ENCODE measurements at regions not wholly inside any gene's neighbourhood (a gene's known extent, or its start where the extent isn't known, plus 50 kb on each side); places are given as distances from the start of the nearest gene placed in this dataset.
"Not testable (repeated sequence)": the region's sequence is repeated elsewhere in the genome, so short reads cannot be mapped to it uniquely, and the experiment has no call there.

DNA sequence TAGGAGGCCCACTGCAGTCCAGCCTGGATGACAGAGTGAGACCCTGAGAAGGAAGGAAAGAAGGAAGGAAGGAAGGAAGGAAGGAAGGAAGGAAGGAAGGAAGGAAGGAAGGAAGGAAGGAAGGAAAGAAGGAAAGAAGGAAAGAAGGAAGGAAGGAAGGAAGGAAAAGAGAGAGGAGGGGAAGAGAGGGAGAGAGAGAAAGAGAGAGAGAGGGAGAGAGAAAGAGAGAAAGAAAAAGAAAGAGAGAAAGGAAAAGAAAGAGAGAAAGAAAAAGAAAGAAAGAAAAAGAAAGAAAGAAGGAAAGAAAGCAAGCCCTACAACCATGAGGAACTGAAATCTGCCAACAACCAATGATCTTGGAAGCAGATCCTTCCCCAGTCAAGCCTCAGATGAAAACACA is 124.9 kb upstream of the BCOR start:
- DNase-seq = not testable (repeated sequence)

DNA sequence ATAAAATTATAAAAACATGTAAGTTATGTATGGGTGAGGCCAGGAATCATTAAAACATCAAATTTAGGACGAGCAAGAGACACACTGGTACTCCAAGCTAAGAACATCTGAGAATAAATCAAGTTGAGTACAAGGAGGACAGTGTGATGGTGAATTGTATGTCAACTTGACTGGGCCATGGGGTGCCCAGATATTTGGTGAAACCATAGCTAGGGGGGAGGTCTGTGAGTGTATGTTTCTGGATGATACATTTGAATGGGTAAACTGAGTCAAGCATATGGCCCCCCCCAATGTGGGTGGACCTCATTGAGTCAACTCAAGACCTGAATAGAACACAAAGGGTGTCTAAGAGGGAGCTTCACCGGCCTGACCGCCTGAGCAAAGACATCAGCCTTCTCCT is 115.3 kb upstream of the BCOR start:
- no peak for DNase-seq

DNA sequence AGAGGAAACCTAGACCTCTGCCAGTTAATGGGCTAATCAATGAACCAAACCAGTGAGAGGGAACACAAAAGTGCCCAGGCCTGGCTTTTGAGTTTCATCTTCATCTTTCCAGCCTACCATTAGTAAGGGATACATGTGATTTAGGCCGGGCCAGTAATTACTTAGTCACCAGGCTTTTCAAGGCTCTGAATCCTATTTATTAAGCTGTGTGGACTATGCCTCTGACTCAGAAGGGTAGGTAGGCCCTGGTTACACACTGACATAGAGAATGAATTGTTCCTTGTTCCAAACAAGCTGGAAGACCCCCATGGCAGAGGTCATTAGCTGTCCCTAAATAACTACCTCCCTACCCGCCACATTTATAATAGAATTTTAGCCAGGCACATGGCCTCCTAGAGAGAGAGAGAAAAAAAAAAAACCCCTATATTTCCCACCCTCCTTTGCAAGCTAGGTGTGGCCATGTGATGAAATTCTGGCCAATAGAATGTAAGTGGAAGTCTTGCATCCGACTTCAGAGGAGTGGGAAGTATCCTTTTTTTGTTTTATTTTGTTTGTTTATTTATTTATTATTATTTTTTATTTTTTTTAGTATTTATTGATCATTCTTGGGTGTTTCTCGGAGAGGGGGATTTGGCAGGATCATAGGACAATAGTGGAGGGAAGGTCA is 112.3 kb upstream of the BCOR start:
- no peak for DNase-seq

DNA sequence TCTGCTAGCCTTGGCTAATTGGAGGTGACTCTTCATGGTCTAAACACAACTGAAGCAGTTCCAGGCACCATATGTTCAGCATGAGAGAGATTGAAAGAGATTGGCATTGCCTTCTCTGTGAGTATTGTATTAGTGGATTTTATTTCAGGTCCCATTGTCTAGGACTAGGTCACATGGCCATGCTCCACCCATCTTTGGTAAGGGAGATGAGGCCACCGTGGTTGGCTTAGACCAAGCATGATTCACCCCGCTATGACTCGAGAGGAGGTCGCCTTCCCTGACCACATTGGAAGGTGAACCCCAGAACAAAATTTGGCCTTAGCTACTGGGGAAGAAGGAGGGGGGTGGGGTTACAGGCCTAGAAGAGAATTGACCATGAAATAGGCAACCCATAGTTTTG is 109.9 kb upstream of the BCOR start:
- no peak for DNase-seq

DNA sequence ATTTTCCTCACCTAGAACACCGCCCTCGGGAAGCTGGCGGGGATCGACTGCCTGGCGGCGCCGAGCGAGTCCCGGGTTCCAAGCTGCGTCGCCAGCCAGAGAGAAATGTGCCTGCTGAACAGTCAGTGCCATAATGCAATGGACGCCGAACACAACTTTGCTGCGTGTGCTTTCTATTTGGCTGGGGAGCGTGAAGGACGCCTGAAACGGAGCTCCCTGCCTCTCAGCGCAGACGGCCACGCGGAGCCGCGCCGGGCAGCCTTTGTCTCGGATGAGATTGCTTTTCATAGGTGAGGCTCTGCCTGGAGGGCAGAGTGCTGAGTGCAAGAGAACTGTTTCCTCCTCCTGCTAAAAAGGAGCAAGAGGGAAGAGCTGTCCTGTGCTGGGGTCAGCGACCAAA is 107.7 kb upstream of the BCOR start:
- DNase-seq = no peak

DNA sequence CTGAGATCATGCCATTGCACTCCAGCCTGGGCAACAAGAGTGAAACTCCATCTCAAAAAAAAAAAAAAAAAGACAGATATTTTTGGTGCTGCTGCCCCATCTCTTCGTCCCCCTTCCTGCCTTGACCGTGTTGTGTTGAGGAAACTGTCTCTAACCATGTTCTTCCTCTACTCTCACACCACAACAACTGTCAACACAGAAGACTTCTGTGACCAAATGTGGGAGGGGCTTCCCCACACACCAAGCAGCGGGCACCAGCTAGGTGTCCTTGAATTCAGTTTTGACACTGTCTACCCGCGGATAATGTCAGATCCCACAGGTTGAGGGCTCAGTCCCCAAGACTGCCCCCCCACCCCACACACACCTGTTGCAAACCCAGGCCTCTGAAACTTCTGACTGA is 104.7 kb upstream of the BCOR start:
- DNase-seq = no peak

DNA sequence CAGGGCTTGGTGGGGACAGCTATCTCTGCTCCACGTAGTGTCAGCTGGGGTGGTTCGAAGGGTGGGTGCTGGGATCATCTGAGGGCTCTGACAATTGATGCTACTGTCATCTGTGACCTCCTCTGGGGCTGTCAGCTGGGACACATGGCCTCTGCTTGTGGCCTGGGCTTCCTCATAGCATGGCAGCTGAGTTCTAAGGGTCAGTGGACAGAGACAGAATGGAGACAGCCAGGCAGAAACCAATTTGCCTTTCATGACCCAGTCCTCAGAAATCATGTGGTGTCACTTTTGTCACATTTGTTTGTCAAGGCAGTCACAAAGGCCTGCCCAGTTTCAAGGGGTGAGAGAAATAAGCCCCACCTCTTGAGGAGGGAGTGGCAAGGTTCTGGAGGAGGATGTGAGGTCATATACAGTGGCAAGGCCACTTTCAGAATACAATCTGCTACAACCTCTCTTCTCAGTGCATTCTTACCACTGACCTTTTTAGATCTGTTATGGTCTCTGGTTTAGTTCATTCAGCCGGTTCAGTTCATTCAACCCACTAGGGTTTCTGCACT is 103.6 kb upstream of the BCOR start:
- DNase-seq = no peak

DNA sequence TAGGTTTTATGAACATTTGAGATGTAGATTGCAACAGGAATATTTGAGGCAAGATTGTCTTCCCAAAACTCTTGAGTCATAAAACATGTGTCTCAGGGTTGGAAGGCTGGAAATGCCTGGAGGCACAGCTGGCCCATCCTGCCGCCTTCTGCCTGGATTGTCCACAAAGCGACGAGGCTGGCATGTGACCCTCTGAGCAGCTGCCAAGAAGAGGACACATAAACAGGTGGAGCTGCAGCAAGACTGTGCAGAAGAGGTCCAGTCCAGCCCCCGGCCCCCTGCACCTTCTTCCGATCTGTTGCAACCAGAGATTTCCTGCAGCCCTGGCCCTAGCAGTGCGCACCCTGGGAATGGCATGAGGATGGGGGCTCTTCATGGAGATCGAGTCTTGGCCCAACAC is 101.9 kb upstream of the BCOR start:
- DNase-seq = no peak

DNA sequence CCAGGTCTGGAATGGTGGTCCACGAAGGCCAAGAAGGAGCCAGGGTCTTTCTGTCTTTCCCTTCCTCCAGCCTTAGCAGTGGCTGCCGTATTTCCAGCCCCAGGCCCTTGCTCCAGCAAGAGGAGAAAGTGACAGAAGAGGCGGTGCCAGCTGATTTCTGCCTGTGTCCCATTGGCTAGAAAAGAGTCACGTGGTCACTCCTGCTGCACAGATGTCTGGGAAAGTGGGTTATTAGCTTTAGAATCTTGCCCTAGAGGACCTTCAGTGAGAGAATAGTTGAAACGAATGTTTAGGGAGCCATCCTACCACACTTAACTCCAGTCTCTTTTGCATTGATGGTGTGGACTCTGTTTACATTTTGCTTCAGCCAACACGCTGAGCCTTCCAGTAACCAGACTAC is 99.3 kb upstream of the BCOR start:
- no peak for DNase-seq

DNA sequence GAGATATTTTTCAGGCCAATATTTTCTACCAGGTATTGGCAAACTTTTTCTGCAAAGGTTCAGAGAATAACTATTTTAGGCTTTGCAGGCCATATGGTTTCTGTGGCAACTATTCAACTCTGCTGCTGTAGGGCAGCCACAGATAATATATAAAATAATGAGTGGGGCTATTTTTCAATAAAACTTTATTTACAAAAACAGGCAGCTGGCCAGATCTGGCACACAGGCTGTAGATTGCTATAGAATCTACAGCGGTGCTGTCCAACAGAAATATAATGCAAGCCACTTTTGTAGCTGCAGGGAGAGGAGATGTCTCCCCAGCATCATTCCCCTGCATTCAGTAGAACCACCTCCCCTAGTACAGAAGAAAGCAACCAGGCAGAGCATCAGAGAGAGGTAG is 97.6 kb upstream of the BCOR start:
- no peak for DNase-seq

DNA sequence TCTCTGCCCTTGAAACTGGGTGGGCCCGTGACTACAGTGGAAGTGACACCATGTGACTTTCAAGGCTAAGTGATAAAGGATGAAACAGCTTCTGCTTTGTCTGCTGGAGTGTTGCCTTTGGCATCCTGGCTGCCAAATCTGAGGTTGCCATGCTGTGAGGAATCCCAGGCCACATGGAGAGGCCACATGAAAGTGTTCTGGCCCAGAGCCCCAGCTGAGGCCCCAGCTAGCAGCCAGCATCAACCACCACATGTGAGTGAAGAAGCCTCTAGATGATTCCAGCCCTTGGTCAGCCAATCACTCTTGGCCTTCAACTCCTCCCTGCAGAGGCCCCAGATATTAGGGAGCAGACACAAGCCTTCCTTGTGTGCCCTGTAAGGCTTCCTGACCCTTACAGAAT is 94.4 kb upstream of the BCOR start:
- no peak for DNase-seq

DNA sequence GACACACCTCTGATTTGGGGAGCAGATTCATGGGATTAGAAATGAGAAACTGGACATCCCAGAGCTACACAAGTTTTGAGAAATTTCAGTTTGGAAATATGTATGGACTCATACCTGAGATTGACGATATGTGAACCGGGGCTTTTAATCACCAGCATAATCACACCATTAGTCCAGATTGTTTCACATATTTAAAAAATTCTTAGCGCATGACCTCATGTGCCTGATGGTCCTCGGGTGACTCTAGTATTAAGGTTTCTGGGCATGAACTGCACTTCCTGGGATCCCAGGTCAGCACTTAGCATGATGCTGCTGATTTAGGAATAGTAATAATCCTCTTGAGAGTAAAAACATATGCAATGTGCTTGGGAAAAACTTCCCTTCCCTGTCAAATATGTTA is 91.9 kb upstream of the BCOR start:
- no peak for DNase-seq

DNA sequence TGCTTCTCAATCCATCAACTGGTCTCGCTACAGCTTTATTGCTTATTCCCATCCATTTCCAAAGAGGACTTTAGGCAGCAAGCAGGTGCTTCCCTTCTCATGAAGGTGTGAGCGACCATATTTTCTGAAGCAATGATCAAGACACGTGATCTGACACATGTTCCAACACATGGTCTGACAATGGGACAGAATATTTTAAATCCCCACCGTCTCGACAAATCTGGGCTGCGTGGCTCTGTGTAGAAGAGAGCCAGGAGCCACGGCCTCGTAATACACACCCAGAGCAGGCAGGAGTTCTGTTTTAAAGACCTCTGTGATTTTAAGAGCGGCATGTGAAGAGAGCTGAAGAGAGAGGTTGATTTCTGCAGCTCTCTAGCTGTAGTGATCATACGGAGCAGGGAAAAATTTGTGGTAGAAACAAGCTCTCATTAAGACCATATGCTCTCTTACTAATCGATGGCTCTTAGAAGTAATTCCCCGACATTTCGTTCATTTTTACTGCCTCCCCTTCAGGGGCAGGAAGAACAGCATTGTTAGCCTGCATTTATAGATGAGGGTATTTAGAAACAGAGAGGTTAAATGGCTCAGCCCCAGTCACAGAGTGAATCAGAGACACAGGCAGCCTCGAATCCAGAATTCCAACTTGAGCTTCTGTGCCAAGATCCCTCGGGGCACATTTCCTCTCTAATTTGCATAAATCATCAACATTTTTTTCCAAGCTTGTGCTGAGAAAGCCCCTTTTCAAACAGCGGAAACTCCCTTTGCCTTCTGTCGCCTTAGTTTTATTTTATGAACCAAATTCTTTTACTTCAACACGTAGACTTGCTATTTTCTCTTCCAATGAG is 91.0 kb upstream of the BCOR start:
- no peak for DNase-seq

DNA sequence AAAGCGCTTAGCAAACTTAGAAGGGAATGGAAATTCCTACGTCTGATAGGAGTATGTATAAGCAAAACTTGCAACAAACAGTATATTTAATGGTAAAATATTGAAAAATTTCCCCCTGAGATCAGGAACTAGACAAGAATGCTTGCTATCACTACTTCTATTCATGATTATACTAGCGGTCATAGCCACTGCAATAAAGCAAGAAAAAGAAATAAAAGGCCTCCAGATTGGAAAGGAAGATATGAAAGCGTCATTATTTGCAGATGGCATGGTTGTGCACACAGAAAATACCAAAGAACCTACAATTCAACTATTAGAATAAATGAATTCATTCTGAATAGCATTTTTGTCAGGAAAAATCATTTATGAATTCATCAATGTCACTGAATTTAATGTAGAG is 87.2 kb upstream of the BCOR start:
- DNase-seq = no peak

DNA sequence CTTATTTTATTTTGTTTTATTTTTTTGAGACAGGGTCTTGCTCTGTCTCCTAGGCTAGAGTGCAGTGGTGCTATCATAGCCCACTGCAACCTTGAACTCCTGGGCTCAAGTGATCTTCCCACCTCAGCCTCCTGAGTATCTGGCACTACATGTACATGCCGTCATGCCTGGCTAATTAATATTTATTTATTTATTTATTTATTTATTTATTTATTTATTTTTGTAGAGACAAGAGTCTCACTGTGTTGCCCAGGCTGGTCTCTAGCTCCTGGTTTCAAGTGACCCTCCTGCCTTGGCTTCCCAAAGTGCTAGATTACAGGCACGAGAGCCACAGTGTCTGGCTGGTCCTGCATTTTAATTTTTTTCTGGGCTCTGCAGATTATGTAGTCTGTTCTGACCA is 84.9 kb upstream of the BCOR start:
- DNase-seq = no peak

DNA sequence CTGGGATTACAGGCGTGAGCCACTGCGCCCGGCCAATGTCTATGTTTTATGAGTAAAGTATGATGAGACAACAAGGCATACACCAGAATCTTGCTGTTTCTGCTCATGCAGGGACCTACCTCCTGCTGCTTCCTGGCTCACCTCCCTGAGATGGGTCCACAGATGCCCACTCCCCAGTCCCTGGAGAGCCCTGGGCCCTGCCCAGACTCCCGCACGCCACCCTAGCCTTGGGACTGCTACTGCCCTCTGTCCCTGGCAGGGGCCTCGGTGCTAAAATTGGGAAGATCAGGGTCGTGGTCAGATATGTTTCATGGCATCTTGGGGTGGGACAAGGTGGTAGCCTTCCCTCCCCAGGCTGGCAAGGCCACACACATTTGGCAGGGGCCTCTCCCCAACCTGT is 84.3 kb upstream of the BCOR start:
- DNase-seq = no peak

DNA sequence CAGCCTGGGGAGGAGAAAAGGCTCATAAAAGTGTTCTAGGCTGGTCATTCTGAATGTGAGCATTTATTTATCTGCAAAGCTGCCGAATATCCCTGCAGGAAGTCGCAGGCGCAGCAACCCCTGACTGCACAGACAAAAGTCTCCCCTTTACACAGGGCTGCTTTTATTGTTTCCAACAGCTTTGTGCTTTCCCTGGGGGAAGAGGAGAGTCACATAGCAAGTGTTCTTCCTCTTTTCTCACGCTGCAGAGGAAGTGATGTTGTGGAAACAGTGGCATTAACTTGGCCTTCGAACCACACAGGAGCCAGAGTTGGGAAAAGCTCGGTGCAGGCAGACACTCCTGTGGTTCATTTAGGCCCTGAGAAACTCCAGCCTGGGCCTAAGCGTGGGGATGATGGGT is 81.5 kb upstream of the BCOR start:
- no peak for DNase-seq

DNA sequence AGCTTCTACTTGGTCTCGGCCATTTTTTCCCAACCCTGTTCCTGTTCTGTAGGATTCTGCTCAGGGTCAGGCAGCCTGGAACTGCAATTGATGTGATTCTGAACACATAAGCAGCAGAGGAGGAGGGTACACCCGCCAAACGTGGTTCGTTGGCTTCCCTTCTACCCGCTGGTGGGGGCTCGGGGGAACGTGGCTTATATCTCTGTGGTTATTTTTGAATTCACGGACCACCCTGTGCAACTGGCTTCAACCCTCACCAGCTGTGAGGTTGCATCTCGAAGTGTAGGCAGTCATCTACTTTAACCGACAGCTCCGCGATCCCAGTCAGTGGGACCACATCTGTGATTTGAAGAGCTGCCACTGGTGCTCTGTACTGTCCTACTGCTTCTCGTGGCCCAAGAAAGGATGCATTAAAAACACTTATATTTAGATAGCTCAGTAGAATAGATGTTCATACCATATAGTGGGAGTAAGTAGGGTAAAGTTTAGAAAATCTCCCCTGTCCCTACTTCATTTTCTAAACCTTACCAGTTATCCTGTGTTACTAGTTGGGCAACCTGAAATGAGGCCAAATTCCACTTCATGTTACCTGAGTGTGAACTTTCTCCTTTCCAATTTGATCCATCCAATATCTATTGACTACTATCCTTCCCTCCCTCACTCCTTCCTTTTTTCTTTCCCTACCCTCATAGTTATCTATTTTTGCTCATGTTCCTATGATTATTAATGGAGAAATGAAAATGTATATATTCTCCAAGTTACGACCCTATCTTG is 80.4 kb upstream of the BCOR start:
- DNase-seq = no peak

DNA sequence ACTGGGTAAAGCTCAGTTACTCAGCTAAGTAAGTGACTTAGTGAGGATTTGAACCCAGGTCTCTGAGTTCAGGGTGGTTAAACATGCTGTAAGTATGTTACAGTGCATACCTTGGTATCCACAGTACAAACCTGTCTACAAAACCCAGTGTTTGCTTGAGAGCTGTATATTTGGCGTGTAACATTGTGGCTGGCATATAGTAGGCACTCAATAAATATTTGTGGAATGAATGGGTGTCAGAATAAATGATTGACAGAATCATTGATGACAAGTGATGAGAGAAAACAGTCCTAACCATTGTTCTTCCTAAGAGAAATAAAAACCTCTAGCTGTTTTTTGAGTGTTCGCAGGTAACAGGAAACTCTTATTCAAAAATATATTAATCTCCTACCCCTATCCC is 79.7 kb upstream of the BCOR start:
- no peak for DNase-seq

DNA sequence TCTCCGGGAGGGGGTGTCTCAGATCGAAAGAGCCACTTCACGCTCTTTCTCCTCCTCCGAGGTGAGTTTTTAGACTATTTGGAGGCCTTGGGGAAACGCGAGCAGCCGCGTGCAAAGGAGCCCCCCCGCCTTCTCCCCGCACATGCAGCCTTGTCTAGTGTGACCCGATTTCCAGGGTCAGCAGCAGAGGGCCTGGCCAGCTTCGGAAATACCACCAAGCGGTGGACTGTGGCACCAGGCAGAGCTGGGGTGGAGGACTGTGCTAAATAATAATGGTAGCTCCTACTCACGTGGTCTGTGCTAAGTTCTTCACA is 79.3 kb upstream of the BCOR start:
- no peak for DNase-seq

DNA sequence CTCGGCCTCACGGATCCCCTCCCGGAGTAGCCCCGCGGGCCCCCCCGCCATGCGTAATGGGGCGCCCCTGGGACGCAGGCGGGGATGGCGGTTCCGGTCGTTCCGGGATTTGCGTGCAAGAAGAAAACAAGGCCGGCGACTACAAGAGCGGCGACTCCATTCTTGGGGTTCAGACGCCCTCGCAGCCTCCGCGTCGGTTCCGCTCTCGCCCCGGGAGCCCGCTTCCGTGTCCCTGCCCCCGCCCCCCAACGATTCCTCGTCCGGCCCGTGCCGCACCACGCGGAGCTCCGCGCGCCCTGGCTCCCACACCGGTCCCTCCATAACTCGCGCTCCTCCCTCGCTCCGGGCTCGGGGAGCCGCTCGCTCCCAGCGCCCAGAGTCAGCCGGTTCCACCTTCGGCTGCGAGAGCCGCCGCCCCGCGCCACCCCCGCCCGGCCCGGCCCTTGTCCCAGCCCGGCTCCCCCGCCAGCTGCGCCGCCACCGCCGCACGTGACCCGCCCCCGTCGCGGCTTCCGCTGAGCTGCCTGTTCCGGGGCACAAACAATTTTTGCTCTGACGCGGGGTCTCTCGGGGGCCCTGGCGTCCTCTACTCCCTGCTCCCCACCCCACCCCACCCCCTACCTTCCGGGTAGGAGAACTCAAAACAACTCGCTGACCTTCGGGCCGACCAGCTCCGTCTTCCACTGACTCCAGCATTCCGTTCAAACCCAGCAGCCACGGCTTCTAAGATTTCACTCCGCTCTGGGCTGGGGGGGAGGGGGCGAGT is 78.8 kb upstream of the BCOR start:
- peak; percentile 82 for DNase-seq

DNA sequence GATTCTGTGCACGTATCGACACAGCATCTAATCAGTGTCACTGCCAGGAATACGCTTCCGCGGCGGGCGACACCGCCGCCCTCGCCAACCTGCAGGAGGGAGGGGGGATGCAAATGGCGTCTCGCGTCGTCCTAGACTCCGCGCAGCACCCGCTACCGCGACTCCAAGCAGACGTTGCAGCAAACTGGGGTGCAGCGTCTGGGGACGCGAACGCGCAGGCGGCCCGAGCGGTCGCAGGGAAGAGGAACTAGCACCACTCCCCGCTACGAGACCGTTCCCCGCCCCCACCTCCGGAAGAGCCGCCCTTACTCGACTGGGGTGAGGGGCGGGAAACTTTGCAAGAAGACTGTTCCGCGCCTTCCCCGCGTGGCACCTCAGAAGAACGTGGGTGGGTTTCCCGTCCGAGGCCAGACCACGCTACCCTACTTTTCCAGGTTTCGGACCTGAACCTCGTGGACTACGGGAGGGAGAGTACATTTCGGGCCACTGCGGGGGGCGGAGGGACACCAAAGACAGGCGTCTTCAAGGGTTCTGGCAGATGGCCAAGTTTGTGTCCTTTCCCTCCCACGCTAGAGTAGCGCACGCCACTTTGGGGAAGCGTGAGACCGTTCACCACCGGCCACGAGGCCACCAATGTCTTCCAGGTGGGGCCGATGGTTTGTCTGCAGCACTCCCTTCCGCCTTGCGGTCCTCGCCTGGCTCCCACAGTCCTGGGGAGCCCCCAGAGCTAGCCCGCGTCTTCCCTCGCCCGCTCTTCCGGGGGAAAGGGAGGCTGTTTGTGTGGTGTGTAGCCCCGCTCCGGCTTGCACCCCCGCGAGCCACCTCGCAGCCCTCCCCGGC is 78.0 kb upstream of the BCOR start:
- DNase-seq = peak; percentile 80

All from activated T-cell treated with anti-CD3 and anti-CD28 coated beads, Interleukin-2, amount 50 U/mL, for 1 hour (primary cell).